ENCODE measurements at regions not wholly inside any gene's neighbourhood (a gene's known extent, or its start where the extent isn't known, plus 50 kb on each side); places are given as distances from the start of the nearest gene placed in this dataset.

GRCh38 chrX:85570496-85570895, 191.0 kb upstream of the POF1B start:
- no TSS peak for BruUV-seq (replicated peaks)
- H3K4me3 Mint-ChIP-seq (ENCODE audit: unreplicated experiment): no peak overlapping the region
- no peaks in the 10 kb centered on the region for H3K9me3 Mint-ChIP-seq (ENCODE audit: unreplicated experiment)
- H3K36me3 Mint-ChIP-seq (ENCODE audit: insufficient read depth, unreplicated experiment): peaks cover 6% of the 10 kb centered on the region
- POLR2A ChIA-PET: no interaction called here
- no peak for TF ChIP-seq CTCF (IDR thresholded peaks at IDR 0.05; ENCODE audit: unreplicated experiment)
- CTCF ChIA-PET: no interaction called here
- intact Hi-C loops (cut with micrococcal nuclease): no loop called here
- DNase-seq (ENCODE audit: unreplicated experiment): no peak
- H3K4me1 Mint-ChIP-seq (ENCODE audit: insufficient read depth, unreplicated experiment): peaks cover 6% of the 10 kb centered on the region
- no peak overlapping the region for H3K27ac Mint-ChIP-seq (ENCODE audit: low read depth, unreplicated experiment)
- no peaks in the 10 kb centered on the region for H3K27me3 Mint-ChIP-seq (ENCODE audit: insufficient read depth, unreplicated experiment)

GRCh38 chrX:85569686-85570085, 190.2 kb upstream of the POF1B start:
- ChIA-PET POLR2A (no interaction called here), CTCF (interaction anchor here (0.7 kb wide), 1 partner anchor 24 kb away, joined by 3 read pairs; no protein-coding TSS in a partner anchor)
- Mint-ChIP-seq H3K4me1 (ENCODE audit: insufficient read depth, unreplicated experiment) (peaks cover 6% of the 10 kb centered on the region), H3K9me3 (ENCODE audit: unreplicated experiment) (no peaks in the 10 kb centered on the region), H3K27ac (ENCODE audit: low read depth, unreplicated experiment) (no peak overlapping the region), H3K36me3 (ENCODE audit: insufficient read depth, unreplicated experiment) (peaks cover 6% of the 10 kb centered on the region), H3K4me3 (ENCODE audit: unreplicated experiment) (no peak overlapping the region), H3K27me3 (ENCODE audit: insufficient read depth, unreplicated experiment) (no peaks in the 10 kb centered on the region)
- DNase-seq (ENCODE audit: unreplicated experiment): no peak
- TF ChIP-seq CTCF (IDR thresholded peaks at IDR 0.05; ENCODE audit: unreplicated experiment): no peak
- no TSS peak for BruUV-seq (replicated peaks)
- intact Hi-C loops (cut with micrococcal nuclease): no loop called here

GRCh38 chrX:85569096-85569495, 189.6 kb upstream of the POF1B start:
- no peak for DNase-seq (ENCODE audit: unreplicated experiment)
- no peak for TF ChIP-seq CTCF (IDR thresholded peaks at IDR 0.05; ENCODE audit: unreplicated experiment)
- no peak overlapping the region for H3K4me3 Mint-ChIP-seq (ENCODE audit: unreplicated experiment)
- ChIA-PET POLR2A (no interaction called here), CTCF (interaction anchor here (0.7 kb wide), 1 partner anchor 24 kb away, joined by 3 read pairs; no protein-coding TSS in a partner anchor)
- intact Hi-C loops (cut with micrococcal nuclease): no loop called here
- H3K4me1 Mint-ChIP-seq (ENCODE audit: insufficient read depth, unreplicated experiment): peaks cover 6% of the 10 kb centered on the region
- no TSS peak for BruUV-seq (replicated peaks)
- no peak overlapping the region for H3K27ac Mint-ChIP-seq (ENCODE audit: low read depth, unreplicated experiment)
- peaks cover 6% of the 10 kb centered on the region for H3K36me3 Mint-ChIP-seq (ENCODE audit: insufficient read depth, unreplicated experiment)
- peaks cover 2% of the 10 kb centered on the region for H3K27me3 Mint-ChIP-seq (ENCODE audit: insufficient read depth, unreplicated experiment)
- no peaks in the 10 kb centered on the region for H3K9me3 Mint-ChIP-seq (ENCODE audit: unreplicated experiment)

GRCh38 chrX:85561231-85561630, 181.8 kb upstream of the POF1B start:
- Mint-ChIP-seq H3K4me1 (ENCODE audit: insufficient read depth, unreplicated experiment) (no peaks in the 10 kb centered on the region), H3K9me3 (ENCODE audit: unreplicated experiment) (no peaks in the 10 kb centered on the region), H3K4me3 (ENCODE audit: unreplicated experiment) (no peak overlapping the region), H3K27ac (ENCODE audit: low read depth, unreplicated experiment) (no peak overlapping the region), H3K27me3 (ENCODE audit: insufficient read depth, unreplicated experiment) (peaks cover 26% of the 10 kb centered on the region), H3K36me3 (ENCODE audit: insufficient read depth, unreplicated experiment) (no peaks in the 10 kb centered on the region)
- POLR2A ChIA-PET: no interaction called here
- intact Hi-C loops (cut with micrococcal nuclease): no loop called here
- BruUV-seq (replicated peaks): no TSS peak
- CTCF ChIA-PET: interaction anchor here (0.6 to 0.7 kb wide), 2 partner anchors 51 to 446 kb away, joined by 3 read pairs; no protein-coding TSS in a partner anchor
- no peak for TF ChIP-seq CTCF (IDR thresholded peaks at IDR 0.05; ENCODE audit: unreplicated experiment)
- no peak for DNase-seq (ENCODE audit: unreplicated experiment)

All from MCF 10A (cell line).